GM12878 (cell line): ENCODE measurements at regions not wholly inside any gene's neighbourhood (a gene's known extent, or its start where the extent isn't known, plus 50 kb on each side); places are given as distances from the start of the nearest gene placed in this dataset.

Source experiments
- ATAC-seq: fragments of 200-7000 bp; cut with Tn5 transposase; 3 replicates; pipeline ENCODE4 v1.9.1; 2020; ENCODE audit warnings: mild to moderate bottlenecking, moderate library complexity
- BruUV-seq: library from RNA; stranded (reverse); fragments of 400-500 nt; replicated peaks from 2 replicates; lab custom pipeline; 2021; lab: Mats Ljungman, UMichigan
- CTCF ChIA-PET: fragments of 300-600 bp; sonication (Branson Sonifier 250); formaldehyde crosslinking; extraction: SDS; loops from one replicate; lab custom pipeline; 2021; ENCODE audit warnings: inconsistent platforms; lab: Yijun Ruan, JAX
- POLR2A ChIA-PET: fragments of 350-600 bp; formaldehyde crosslinking; extraction: SDS; loops from one replicate; lab custom pipeline; 2021; ENCODE audit warnings: inconsistent platforms; lab: Charles Lee
- RAD21 ChIA-PET: fragments of 300-600 bp; sonication (Branson Sonifier 250); formaldehyde crosslinking; loops from one replicate; lab custom pipeline; 2023; ENCODE audit warnings: antibody characterized with exemption; ENCODE audit not compliant: unreplicated experiment; lab: Charles Lee
- SMC1A ChIA-PET: fragments of 300-600 bp; sonication (Branson Sonifier 250); formaldehyde crosslinking; loops from one replicate; lab custom pipeline; 2023; ENCODE audit not compliant: unreplicated experiment, uncharacterized antibody; lab: Charles Lee
- DNase-seq: peaks from one replicate; pipeline ENCODE4 v3.0.0-alpha.2; 2011; ENCODE audit warnings: low read depth, low spot score
- FAIRE-seq: peaks from 3 replicates; lab custom pipeline; 2011; peaks lifted over from hg19 to GRCh38; lab: Jason Lieb, UNC
- H2AFZ ChIP-seq: 2 replicates; pipeline ENCODE4 v1.6.0; 2011; ENCODE audit warnings: low read depth, low read length, control low read depth; ENCODE audit not compliant: control insufficient read depth
- H3K27ac ChIP-seq: 2 replicates; pipeline ENCODE4 v1.5.1; 2011; ENCODE audit warnings: control low read depth; ENCODE audit not compliant: control insufficient read depth, insufficient read depth
- H3K27me3 ChIP-seq, 2 experiments: replicated peaks in 1 of 2; 2 replicates each; pipeline versions ENCODE4 v1.6.0 to v1.6.1; 2011; ENCODE audit warnings: low read length in 1 of 2; ENCODE audit not compliant: control insufficient read depth in 2 of 2, insufficient read depth in 2 of 2
- H3K36me3 ChIP-seq, 2 experiments: 2 replicates each; pipeline ENCODE4 v1.5.1; 2011; ENCODE audit warnings: low read length in 1 of 2; ENCODE audit not compliant: control insufficient read depth in 2 of 2, insufficient read depth in 2 of 2
- H3K4me1 ChIP-seq: 2 replicates; pipeline ENCODE4 v1.6.1; 2011; ENCODE audit warnings: mild to moderate bottlenecking, low read length, moderate library complexity, mixed read lengths; ENCODE audit not compliant: control insufficient read depth, insufficient read depth
- H3K4me2 ChIP-seq: 2 replicates; pipeline ENCODE4 v1.6.0; 2011; ENCODE audit warnings: control low read depth; ENCODE audit not compliant: control insufficient read depth, insufficient read depth
- H3K4me3 ChIP-seq: fragments of 200-600 bp; sonication (generic); 2 replicates; pipeline ENCODE4 v1.5.1; 2016
- H3K79me2 ChIP-seq: 2 replicates; pipeline ENCODE4 v1.6.0; 2011; ENCODE audit warnings: low read length; ENCODE audit not compliant: control insufficient read depth, insufficient read depth
- H3K9ac ChIP-seq: 2 replicates; pipeline ENCODE4 v1.8.0; 2011; ENCODE audit warnings: low read length, control low read depth, mixed read lengths; ENCODE audit not compliant: control insufficient read depth, insufficient read depth
- H3K9me3 ChIP-seq: replicated peaks from 3 replicates; pipeline ENCODE4 v1.5.1; 2011; ENCODE audit warnings: mild to moderate bottlenecking, low read length; ENCODE audit not compliant: control insufficient read depth, insufficient read depth
- H4K20me1 ChIP-seq: 2 replicates; pipeline ENCODE4 v1.6.0; 2011; ENCODE audit not compliant: control insufficient read depth, insufficient read depth
- ATF7 ChIP-seq: fragments of 450-650 bp; IDR thresholded peaks from 2 replicates; pipeline ENCODE4 v1.6.1; 2016; ENCODE audit warnings: low read depth, mild to moderate bottlenecking
- DPF2 ChIP-seq: fragments of 450-650 bp; IDR thresholded peaks from 2 replicates; pipeline ENCODE4 v1.6.1; 2017; ENCODE audit warnings: mild to moderate bottlenecking
- HDAC2 ChIP-seq: fragments of 200-600 bp; sonication (generic); IDR thresholded peaks from 2 replicates; pipeline ENCODE4 v1.6.1; 2017
- HSF1 ChIP-seq: fragments of 150-350 bp; IDR thresholded peaks from 2 replicates; pipeline ENCODE4 v1.6.1; 2014; ENCODE audit warnings: mild to moderate bottlenecking, low read depth, low read length
- NFYA ChIP-seq: IDR thresholded peaks from 2 replicates; pipeline ENCODE4 v1.6.1; 2011; ENCODE audit warnings: low read depth, mild to moderate bottlenecking, low read length, improper control_type of control experiment, borderline replicate concordance
- NRF1 ChIP-seq: conservative IDR thresholded peaks from 2 replicates; pipeline ENCODE4 v1.6.1; 2011; ENCODE audit warnings: mild to moderate bottlenecking, low read depth, low read length, improper control_type of control experiment
- POU2F2 ChIP-seq: IDR thresholded peaks from 3 replicates; pipeline ENCODE4 v1.6.1; 2011; ENCODE audit warnings: low read depth, mild to moderate bottlenecking, low read length, borderline replicate concordance
- PRDM15 ChIP-seq: fragments of 450-650 bp; formaldehyde crosslinking; IDR thresholded peaks from 2 replicates; pipeline ENCODE4 v1.4.0; 2020; ENCODE audit warnings: mild to moderate bottlenecking, moderate library complexity
- RAD51 ChIP-seq: fragments of 450-650 bp; IDR thresholded peaks from 2 replicates; pipeline ENCODE4 v1.6.1; 2016; ENCODE audit warnings: moderate library complexity, mild to moderate bottlenecking, inconsistent platforms
- TCF12 ChIP-seq: IDR thresholded peaks from 2 replicates; pipeline ENCODE4 v1.6.1; 2011; ENCODE audit warnings: low read depth, mild to moderate bottlenecking, low read length
- ZNF207 ChIP-seq: fragments of 450-650 bp; IDR thresholded peaks from 2 replicates; pipeline ENCODE4 v1.6.1; 2014; ENCODE audit warnings: antibody characterized with exemption, mild to moderate bottlenecking, borderline replicate concordance
- ZNF384 ChIP-seq: IDR thresholded peaks from 2 replicates; pipeline ENCODE4 v1.6.1; 2012; ENCODE audit warnings: low read depth, mild to moderate bottlenecking, low read length, improper control_type of control experiment, borderline replicate concordance
- WGBS: methylation state at CpG from one replicate; pipeline ENCODE4 v1.1.6; 2016; ENCODE audit warnings: low lambda C conversion rate; ENCODE audit not compliant: insufficient replicate concordance, insufficient coverage; ENCODE audit errors: missing lambda C conversion rate; 5-methylcytosine and 5-hydroxymethylcytosine counted together
- in situ Hi-C: fragments of 300-500 bp; cut with MboI; formaldehyde crosslinking; loops from 9 replicates; pipeline ENCODE4 v1.14.3; 2018; ENCODE audit warnings: mixed read lengths
- intact Hi-C: fragments of 100-400 bp; cut with micrococcal nuclease; formaldehyde crosslinking; loops from one replicate; pipeline ENCODE4 v1.14.2; 2022; ENCODE audit not compliant: unreplicated experiment
- TF ChIP-seq, protein P1 (sequence below): IDR thresholded peaks from 2 replicates; pipeline ENCODE4 v1.6.1; 2012; ENCODE audit warnings: low read depth, low read length, improper control_type of control experiment
- TF ChIP-seq, protein P2 (sequence below): fragments of 450-650 bp; formaldehyde crosslinking; IDR thresholded peaks from 2 replicates; pipeline ENCODE4 v1.5.0; 2022; ENCODE audit warnings: mild to moderate bottlenecking, missing genetic modification characterization

DNA sequence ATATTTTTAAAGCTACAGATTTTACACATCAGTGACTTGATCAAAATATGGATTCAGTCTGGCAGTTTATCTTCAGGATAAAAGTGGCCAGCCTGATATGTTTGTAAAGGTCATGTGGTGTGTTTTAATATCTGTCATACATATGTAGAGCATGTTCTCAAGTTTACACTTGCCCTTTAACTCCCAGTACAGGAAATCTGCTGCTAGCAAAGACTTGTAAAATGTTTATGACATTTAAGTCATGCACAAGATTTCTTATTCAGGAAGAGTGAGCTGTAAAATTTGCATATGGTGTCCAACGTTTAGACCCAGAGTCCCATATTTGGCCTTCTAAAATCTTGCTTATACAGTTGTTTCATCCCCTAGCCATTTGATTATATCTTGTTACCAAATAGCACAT lies 197.5 kb upstream of the FLRT2 start (continued):
- TF ChIP-seq, protein P1, sequence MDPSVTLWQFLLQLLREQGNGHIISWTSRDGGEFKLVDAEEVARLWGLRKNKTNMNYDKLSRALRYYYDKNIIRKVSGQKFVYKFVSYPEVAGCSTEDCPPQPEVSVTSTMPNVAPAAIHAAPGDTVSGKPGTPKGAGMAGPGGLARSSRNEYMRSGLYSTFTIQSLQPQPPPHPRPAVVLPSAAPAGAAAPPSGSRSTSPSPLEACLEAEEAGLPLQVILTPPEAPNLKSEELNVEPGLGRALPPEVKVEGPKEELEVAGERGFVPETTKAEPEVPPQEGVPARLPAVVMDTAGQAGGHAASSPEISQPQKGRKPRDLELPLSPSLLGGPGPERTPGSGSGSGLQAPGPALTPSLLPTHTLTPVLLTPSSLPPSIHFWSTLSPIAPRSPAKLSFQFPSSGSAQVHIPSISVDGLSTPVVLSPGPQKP: no peak
- no peak for TF ChIP-seq ZNF207
- no peak for TF ChIP-seq HSF1
- no peak for TF ChIP-seq PRDM15

GRCh38 chr14:85333313-85333712 lies 196.6 kb upstream of the FLRT2 start:
- in situ Hi-C loops: no loop called here
- no peak for ATAC-seq

More at GRCh38 chr14:85333313-85333712, 196.6 kb upstream of the FLRT2 start:
- 0% methylated on average over 3 of the region's 3 CpGs for WGBS
- Histone ChIP-seq H3K4me3 (no peak overlapping the region), H4K20me1 (no peaks in the 10 kb centered on the region), H3K9me3 (no peaks in the 10 kb centered on the region), H3K4me1 (no peaks in the 10 kb centered on the region), H3K27me3 (no peaks in the 10 kb centered on the region), H2AFZ (no peak overlapping the region), H3K27ac (no peak overlapping the region), H3K4me2 (no peak overlapping the region), H3K79me2 (no peaks in the 10 kb centered on the region), H3K9ac (no peak overlapping the region), H3K36me3 (no peaks in the 10 kb centered on the region)
- intact Hi-C loops: no loop called here
- ChIA-PET CTCF (no interaction called here), SMC1A (no interaction called here), RAD21 (no interaction called here), POLR2A (interaction anchor here (0.6 kb wide), 1 partner anchor 1329 kb away, joined by 3 read pairs; no protein-coding TSS in a partner anchor)
- no peak for FAIRE-seq
- BruUV-seq: no TSS peak
- no peak for DNase-seq
- TF ChIP-seq NRF1 (no peak), ATF7 (no peak), NFYA (no peak), TCF12 (no peak), DPF2 (no peak), POU2F2 (no peak), RAD51 (no peak), ZNF384 (no peak), HDAC2 (no peak)
- TF ChIP-seq, protein P2, sequence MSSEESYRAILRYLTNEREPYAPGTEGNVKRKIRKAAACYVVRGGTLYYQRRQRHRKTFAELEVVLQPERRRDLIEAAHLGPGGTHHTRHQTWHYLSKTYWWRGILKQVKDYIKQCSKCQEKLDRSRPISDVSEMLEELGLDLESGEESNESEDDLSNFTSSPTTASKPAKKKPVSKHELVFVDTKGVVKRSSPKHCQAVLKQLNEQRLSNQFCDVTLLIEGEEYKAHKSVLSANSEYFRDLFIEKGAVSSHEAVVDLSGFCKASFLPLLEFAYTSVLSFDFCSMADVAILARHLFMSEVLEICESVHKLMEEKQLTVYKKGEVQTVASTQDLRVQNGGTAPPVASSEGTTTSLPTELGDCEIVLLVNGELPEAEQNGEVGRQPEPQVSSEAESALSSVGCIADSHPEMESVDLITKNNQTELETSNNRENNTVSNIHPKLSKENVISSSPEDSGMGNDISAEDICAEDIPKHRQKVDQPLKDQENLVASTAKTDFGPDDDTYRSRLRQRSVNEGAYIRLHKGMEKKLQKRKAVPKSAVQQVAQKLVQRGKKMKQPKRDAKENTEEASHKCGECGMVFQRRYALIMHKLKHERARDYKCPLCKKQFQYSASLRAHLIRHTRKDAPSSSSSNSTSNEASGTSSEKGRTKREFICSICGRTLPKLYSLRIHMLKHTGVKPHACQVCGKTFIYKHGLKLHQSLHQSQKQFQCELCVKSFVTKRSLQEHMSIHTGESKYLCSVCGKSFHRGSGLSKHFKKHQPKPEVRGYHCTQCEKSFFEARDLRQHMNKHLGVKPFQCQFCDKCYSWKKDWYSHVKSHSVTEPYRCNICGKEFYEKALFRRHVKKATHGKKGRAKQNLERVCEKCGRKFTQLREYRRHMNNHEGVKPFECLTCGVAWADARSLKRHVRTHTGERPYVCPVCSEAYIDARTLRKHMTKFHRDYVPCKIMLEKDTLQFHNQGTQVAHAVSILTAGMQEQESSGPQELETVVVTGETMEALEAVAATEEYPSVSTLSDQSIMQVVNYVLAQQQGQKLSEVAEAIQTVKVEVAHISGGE: no peak
